H1 (cell line): ENCODE measurements at regions not wholly inside any gene's neighbourhood (a gene's known extent, or its start where the extent isn't known, plus 50 kb on each side); places are given as distances from the start of the nearest gene placed in this dataset.

ENCODE experiments used
- CBX8 ChIP-seq: fragments of 300-800, 300-1000 bp; sonication (generic); IDR thresholded peaks from 2 replicates; pipeline ENCODE4 v1.7.1; 2016; ENCODE audit warnings: low read depth, low read length, borderline replicate concordance
- CEBPB ChIP-seq: IDR thresholded peaks from 2 replicates; pipeline ENCODE4 v1.6.1; 2012; ENCODE audit warnings: low read depth, low read length
- JUND ChIP-seq: IDR thresholded peaks from 2 replicates; pipeline ENCODE4 v1.6.1; 2011; ENCODE audit warnings: mild to moderate bottlenecking, improper control_type of control experiment, low read length
- SAP30 ChIP-seq: fragments of 300-600 bp; sonication (generic); IDR thresholded peaks from 2 replicates; pipeline ENCODE4 v1.7.1; 2012; ENCODE audit warnings: low read length, moderate library complexity, mild to moderate bottlenecking, inconsistent platforms; ENCODE audit not compliant: insufficient read depth, insufficient replicate concordance
- ZNF274 ChIP-seq: IDR thresholded peaks from 2 replicates; pipeline ENCODE4 v1.7.0; 2012; ENCODE audit warnings: low read length, borderline replicate concordance; ENCODE audit errors: extremely low read depth

- TF ChIP-seq CEBPB = no peak
- TF ChIP-seq SAP30 = no peak
- no peak for TF ChIP-seq ZNF274
- no peak for TF ChIP-seq CBX8
- TF ChIP-seq JUND = no peak
Measured at GRCh38 chr19:28999724-29000433, 213.1 kb downstream of the UQCRFS1 start (continued).
